Putamen (tissue), 1 donor: ENCODE measurements at regions not wholly inside any gene's neighbourhood (a gene's known extent, or its start where the extent isn't known, plus 50 kb on each side); places are given as distances from the start of the nearest gene placed in this dataset.
"Not testable (repeated sequence)": the region's sequence is repeated elsewhere in the genome, so short reads cannot be mapped to it uniquely, and the experiment has no call there.

Experiments
- DNase-seq: peaks from one replicate; pipeline ENCODE4 v3.0.0-alpha.2; 2016; ENCODE audit warnings: low spot score

GRCh38 chr6:66623050-66623449 is 916.0 kb upstream of the EYS start:
- no peak for DNase-seq

GRCh38 chr6:66605971-66606370 is 898.9 kb upstream of the EYS start:
- no peak for DNase-seq

DNA sequence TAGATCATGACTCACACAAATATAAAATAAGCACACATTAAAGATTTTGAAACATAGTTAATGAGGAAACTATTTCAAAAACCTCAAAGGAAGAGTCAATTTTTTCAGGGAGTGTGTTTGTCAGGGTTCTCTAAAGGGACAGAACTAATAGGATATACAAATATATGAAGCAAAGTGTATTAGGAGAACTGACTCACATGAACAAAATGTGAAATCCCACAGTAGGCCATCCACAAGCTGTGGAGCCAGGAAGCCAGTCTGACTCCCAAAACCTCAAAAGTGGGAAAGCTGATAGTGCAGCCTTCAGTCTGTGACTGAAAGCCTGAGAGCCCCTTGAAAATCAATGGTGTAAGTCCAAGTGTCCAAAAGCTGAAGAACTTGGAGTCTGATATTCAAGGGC is 898.0 kb upstream of the EYS start:
- no peak for DNase-seq

GRCh38 chr6:66599541-66599940 is 892.5 kb upstream of the EYS start:
- no peak for DNase-seq

- no peak for DNase-seq
Measured at GRCh38 chr6:66578362-66578761, 871.3 kb upstream of the EYS start.

DNA sequence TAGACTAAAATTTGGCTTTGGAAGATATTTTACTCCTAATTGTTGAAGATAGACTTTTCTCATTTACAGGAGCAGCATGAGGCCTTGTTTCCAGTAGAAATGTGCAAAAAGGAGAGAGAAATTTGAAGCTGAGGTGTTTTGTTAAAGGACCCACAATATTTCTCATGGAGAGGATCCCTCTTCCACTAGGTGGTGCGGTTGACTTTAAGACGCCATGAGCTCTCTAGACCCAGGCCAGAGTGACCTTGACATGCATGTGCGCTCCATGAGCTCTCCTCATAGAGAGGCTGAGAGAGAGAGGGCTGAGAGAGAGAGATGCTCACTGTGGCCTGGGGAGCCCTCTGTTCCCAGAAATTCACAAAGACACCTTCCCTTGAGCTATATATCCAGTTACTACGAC is 861.2 kb upstream of the EYS start:
- no peak for DNase-seq

DNA sequence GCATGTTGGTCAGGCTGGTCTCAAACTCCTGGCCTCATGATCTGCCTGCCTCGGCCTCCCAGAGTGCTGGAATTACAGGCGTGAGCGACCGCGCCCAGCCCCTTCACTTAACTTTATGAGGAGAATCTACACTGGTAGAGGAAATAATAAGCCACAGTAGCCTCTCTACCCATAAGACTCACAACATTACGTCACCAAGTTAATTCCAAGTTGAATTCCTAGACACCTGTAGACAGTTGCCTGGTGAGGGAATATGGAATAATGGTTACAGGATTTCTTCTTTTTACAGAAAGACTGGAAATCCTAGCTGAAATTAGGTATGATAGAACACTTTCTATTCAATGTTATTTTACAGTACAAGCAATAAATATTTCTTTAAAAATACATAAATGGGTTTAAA is 854.5 kb upstream of the EYS start:
- no peak for DNase-seq

DNA sequence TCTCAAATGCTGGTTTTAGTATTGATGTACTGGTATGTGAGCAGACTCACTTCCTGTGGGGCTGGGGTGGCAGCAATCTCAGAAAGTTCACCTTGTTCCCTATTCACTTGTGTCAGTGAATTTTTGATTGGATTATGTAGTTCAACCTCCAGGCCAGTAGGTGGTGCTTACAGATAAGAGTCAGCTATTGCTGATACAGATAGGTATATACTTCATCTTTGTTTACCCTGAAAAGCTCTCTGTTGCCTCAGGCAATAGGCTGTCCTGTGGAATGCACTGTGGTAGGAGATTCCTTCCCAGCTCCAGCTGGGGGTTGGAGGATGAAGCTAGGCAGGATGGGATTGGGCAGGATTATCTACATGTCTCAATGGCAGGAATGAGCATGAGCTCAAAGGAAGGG is 851.2 kb upstream of the EYS start:
- no peak for DNase-seq

GRCh38 chr6:66556936-66557335 is 849.9 kb upstream of the EYS start:
- DNase-seq: no peak

DNA sequence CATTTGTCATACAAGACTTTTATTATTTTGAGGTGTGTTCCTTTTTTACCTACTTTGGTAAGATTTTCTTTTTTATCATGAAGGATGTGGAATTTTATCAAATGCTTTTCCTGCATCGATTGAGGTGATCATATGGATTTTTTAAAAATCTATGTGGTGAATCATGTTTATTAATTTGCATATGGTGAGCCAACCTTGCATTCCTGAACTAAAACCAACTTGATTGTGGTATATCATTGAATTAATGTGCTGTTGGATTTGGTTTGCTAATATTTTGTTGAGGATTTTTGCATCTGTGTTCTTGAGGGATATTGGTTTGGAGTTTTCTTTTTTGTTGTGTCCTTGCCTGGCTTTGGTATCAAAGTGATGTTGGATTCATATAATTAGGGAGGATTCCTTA is 848.1 kb upstream of the EYS start:
- no peak for DNase-seq

DNA sequence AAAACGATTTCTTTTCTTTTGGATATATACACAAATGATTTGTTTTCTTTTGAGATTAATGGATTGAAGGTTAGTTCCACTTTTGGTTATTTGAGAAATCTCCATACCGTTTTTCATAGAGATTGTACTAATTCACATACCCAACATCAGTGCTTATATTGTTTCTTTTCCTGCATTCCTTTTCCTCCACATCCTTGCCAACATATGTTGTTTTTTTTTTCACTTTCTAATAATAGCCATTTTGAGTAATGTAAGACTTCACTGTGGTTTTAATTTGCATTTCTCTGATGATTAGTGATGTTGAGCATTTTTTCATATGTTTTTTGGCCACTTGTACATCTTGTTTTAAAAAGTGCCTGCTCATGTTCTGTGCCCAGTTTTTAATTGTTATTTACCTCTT is 846.4 kb upstream of the EYS start:
- DNase-seq: no peak

- DNase-seq: peak; percentile 40
Measured at GRCh38 chr6:66538551-66539135, 831.6 kb upstream of the EYS start.

DNA sequence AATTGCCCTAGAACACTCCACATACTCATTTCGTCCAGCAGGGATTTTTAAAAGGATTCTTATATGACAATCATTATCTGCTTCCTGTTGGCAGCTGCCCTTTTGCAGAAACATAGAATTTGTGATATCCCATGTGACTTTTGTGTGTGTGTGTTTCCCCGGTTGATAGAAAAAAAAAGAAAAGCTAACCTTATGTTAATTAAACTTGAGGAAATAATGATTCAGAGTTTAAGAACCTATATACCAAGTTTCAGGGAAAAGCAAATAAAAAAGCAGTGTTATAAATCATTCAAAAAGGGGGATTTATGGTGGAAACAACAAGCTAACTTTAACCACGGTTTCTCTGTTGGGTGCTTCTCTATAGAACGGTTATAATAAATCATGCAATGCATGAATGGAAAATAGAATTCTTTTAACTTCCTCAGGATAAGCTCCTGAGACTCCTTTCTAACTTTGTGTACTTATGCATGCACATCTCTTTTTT is 826.9 kb upstream of the EYS start:
- DNase-seq: no peak

- no peak for DNase-seq
Measured at GRCh38 chr6:66526061-66526460, 819.0 kb upstream of the EYS start.

DNA sequence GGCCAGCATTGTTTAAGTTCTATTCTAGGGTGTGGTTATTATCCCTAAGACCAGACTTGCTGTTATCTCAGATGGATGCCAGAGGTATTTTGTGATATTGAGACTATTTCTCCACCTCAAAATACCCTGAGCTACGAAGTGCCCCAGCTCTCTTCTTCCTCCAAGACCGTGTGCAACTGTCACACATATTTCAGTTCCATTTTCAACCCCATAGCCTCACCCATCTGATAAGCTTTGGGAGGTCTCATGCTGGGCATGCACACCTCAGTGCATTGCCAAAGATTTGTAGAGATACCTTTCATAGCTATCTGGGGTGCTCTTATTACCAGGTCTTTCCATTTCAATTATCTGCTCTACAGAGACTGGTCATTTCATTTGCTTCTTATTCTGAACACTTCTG is 815.8 kb upstream of the EYS start:
- DNase-seq: no peak

GRCh38 chr6:66516377-66516776 is 809.4 kb upstream of the EYS start:
- DNase-seq: no peak

- no peak for DNase-seq
Measured at GRCh38 chr6:66508433-66508832, 801.4 kb upstream of the EYS start.

DNA sequence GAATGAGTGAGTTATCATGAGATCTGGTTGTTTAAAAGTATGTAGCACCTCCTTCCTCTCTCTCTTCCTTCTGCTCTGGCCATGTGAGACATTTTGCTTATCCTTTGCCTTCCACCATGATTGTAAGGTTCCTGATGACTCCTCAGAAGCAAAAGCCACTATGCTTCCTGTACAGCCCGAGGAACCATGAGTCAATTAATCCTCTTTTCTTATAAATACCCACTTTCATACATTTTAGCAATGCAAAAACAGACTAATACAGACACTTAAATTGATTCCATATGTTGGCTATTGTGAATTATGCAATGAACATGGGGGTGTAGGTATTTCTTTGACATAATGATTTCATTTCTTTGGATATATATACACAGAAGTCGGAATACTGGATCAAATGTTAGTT is 792.8 kb upstream of the EYS start:
- DNase-seq: no peak

GRCh38 chr6:66496659-66497058 is 789.6 kb upstream of the EYS start:
- no peak for DNase-seq

GRCh38 chr6:66494643-66495042 is 787.6 kb upstream of the EYS start:
- not testable (repeated sequence) for DNase-seq

- DNase-seq: no peak
Measured at GRCh38 chr6:66489269-66489987, 782.4 kb upstream of the EYS start.

DNA sequence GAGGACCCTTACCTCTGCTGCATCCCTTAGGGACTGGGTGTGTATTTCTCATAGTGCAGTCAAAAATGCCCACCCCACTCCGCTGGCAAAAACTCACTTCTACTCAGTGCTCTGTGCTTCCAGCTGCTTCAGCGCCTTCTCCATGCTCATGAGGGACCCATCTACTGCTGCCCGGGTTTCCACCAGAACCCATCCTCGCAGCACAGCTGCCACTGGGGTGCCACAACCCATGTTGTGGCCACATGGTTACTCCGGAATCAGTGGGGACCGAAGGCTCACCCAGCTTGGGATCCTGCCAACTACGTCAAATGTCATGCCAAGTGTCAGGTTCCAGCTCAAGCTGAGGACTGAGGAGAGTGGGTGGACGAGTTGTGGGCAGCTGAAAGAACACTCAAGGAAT is 774.2 kb upstream of the EYS start:
- DNase-seq: no peak

GRCh38 chr6:66478705-66479104 is 771.7 kb upstream of the EYS start:
- DNase-seq: no peak

DNA sequence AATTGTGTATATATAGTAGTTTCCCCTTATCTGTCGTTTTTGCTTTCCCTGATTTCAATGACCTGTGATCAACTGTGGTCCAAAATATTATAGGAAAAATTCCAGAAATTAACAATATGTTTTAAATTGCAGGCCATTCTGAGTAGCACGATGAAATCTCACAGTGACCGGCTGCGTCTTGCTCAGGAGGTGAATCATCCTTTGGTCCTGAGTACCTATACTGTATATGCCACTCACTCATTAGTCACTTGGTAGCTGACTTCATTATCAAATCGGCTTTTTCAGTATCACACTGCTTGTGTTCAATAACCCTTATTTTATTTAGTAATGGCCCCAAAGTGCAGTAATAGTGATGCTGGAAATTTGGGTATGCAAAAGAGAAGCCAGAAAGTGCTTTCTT is 728.3 kb upstream of the EYS start:
- no peak for DNase-seq
